ENCODE measurements at regions not wholly inside any gene's neighbourhood (a gene's known extent, or its start where the extent isn't known, plus 50 kb on each side); places are given as distances from the start of the nearest gene placed in this dataset.

DNA sequence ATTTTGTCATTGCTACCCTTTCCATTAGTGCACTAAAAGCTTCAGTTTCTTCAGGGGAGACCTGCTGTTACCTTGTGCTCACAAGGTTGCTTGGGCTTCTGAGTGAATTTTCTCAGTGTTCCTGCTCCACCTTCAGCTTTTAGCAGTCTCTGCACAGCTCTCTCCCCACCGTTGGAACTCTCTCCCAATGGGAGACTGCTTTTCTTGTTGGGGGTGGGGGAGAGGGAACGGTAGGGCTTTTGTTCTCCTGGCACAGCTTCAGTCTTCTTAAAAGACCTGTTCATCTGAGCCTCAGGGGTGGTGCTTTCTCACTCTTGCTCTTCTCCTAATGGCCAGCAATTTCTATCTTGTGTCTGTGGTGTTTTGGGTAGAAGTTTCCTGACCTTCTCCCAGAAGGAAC, 915.7 kb downstream of the EFNA5 start:
- no peak for DNase-seq (ENCODE audit: low read depth in 4 of 4, low spot score in 2 of 4)

DNA sequence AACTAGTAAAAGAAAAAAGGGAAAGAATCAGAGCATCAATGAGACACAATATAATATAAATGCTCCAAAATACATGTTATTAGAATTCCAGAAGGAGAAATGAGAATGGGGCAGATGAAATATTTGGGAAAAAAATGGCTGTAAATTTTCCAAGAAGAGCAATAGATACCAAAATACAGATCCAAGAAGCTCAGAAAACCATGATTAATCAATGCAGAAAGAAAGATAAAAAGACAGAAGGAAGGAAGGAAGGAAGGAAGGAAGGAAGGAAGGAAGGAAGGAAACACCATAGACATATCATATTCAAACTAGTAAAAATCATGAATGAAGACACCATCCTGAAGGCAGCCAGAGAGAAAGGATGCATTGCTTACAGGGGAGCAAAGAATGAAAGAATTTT, 920.9 kb downstream of the EFNA5 start:
- no peak for DNase-seq (ENCODE audit: low read depth in 4 of 4, low spot score in 2 of 4)

DNA sequence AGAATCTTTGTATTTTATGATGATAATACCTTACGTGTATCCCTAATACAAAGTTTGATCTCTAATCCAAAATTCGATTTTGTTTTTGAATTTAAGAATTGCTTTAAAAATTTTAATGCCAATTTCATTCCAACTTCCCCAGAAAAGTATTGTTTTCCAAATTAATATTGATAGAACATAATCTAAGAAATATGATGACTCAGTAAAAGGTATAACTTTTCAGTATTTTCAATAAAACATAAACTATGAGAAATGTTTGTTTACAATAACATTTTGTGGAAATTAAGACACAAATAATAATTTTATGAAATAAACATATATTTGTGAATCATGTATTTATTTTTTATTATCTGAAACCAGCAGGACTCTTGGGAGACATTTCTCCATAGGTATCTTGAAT, 931.6 kb downstream of the EFNA5 start:
- DNase-seq (ENCODE audit: low read depth in 4 of 4, low spot score in 2 of 4), result no peak

DNA sequence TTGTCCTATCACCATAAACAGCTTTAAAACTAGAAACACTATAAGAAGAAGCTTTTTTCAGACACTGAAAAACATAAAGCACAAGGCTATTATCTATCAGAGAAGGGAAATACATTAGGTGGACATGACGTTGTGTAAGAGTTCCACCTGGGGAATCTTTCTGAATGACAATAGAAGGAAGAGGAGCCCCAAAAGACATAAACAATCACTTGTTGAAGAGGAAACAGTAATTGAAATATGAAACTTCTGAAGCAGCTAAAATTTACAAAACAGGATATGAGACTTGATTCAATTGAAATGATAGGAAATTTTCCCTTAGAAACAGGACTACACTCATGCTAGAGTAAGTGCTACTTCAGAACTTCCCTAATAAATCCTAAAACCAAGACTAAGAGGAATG, 933.6 kb downstream of the EFNA5 start:
- DNase-seq (ENCODE audit: low read depth in 4 of 4, low spot score in 2 of 4), result no peak

DNA sequence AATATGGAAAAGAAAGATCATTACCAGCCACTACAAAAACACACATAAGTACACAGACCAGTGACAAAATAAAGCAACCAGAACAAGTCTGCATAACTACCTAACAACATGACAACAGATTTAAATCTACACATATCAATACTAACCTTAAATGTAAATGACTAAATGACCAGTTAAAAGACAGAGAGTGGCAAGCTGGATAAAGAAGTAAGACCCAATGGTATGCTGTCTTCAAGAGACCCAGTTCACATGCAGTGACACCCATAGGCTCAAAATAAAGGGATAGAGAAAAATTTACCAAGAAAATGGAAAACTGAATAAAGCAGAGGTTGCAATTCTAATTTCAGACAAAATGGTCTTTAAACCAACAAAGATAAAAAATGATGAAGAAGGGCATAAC, 938.1 kb downstream of the EFNA5 start:
- no peak for DNase-seq (ENCODE audit: low read depth in 4 of 4, low spot score in 2 of 4)

DNA sequence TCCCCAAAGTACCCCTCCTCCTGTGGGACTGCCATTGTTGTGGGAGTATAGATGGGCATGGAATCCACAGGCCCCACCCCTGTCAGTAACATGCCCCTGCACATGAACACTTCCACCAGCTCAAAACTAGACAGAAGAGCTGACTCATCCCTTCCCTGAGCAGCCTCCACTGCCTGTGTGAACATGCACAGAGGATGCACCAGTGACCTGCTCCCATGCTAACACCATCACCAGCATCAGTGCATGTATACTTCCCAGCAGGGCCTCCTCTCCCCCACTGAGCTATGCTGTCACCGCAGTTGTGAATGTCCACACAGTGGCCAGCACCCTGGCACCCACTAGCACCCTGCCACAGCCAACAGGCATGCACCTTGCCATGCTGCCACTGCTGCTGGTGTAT, 939.8 kb downstream of the EFNA5 start:
- no peak for DNase-seq (ENCODE audit: low read depth in 4 of 4, low spot score in 2 of 4)

DNA sequence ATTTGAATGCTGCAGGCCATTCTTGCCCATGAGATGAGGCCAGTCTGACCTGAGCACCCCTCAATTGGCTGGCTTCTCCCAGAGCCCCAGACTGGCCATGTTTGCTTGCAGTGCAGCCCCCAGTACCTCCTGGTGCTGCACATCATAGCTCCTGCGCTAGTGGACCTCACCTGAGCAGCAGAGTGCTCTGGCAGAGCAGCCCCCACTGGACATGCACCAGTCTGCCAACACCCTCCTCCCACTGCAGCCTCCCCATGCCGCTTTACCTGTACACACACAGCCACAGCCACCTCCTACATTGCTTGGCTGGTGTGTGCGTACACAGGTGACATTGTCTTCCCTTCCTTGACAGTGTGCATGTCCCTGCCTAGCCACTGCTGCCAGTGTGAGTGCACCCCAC, 940.2 kb downstream of the EFNA5 start:
- DNase-seq (ENCODE audit: low read depth in 4 of 4, low spot score in 2 of 4), result no peak

DNA sequence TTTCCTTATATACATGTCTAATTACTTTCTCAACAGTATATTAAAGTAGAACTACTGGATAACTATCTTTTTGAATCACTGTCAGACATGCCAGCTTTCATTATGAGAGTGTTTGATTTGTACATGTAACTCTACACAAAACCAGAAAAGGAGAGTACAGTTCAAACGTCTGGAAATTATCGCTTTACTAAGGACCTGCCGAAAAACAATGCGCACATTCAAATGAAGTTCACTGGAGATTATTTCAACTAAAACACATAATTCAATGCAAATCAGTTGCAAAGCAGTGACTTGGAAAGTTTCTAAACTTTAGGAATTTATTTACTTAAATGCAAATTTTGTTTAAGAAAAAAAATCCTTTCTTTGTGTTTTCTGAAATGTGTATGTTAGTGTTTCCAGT, 942.5 kb downstream of the EFNA5 start:
- DNase-seq (ENCODE audit: low read depth in 4 of 4, low spot score in 2 of 4), result no peak

DNA sequence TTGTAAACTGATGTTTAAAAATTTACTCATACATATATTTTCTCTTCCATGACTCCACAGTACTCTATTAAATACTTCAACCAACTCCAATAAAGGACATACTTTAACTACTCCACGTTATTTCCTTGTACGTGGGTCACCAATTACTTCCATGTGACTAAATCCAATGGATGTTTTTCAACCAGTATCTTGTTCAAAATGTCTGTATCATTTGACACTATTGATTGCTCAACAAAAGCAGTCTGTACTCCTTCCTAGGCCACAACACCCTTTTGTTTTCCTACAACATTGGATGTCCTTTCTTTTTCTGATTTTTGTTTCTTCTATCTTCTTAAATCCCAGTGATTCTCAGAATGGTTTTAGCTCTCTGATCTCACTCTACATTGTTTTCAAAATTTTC, 943.7 kb downstream of the EFNA5 start:
- no peak for DNase-seq (ENCODE audit: low read depth in 4 of 4, low spot score in 2 of 4)

DNA sequence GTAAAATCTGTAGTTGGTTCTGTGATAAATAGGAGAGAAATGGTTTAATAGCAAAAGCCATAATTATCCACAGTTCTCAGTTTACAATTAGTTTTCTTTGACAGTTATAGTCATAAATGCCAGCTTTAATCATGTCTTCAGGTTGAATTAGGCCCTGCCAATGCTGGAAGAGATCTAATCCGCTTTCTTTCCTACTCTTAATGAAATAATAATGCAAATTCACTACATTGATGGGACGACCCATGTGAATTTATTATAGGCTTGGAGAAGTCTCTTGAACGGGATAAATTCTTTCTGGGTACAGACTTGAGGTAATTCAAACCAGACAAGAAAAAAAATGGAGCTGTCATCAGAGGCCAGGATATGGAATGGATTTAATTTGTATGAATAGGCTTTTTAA, 950.4 kb downstream of the EFNA5 start:
- DNase-seq (ENCODE audit: low read depth in 4 of 4, low spot score in 2 of 4), result no peak

DNA sequence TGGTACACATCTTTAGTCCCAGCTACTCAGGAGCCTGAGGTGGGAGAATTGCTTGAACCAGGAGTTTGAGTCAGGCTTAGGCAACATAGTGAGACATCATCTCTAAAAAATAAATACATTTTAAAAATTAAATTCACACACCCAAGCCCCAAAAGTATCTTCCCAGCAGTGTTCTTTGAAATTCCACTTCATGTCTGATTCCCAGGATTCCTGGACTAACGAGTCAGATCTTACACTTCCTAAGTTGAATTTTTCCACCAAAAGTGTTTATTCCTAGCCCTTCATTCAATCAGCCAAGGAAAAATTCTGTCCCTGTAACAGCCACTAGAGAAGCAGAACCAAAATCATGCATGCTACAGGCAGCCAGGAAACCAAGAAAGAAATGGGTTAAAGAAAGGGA, 970.9 kb downstream of the EFNA5 start:
- DNase-seq (ENCODE audit: low read depth in 4 of 4, low spot score in 2 of 4), result no peak

DNA sequence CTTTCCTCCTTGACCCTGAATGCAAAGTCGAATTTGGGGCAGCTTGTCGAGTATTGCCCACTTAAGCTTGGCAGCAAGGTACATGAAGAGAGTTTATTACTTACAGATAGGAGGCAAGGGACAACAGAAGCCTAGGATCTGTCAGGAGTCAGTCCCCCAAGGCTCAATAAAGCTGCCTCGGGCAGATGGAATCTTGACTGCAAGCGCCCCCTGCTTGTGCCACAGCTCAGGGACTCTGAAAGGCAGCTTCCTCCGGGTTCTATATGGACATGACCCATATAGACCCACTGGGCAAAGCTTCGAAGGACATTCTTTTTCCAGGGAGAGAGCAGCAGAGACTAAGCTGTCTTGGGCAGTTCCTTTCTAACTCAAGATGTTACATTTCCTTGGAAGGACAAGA, 971.5 kb downstream of the EFNA5 start:
- no peak for DNase-seq (ENCODE audit: low read depth in 4 of 4, low spot score in 2 of 4)

DNA sequence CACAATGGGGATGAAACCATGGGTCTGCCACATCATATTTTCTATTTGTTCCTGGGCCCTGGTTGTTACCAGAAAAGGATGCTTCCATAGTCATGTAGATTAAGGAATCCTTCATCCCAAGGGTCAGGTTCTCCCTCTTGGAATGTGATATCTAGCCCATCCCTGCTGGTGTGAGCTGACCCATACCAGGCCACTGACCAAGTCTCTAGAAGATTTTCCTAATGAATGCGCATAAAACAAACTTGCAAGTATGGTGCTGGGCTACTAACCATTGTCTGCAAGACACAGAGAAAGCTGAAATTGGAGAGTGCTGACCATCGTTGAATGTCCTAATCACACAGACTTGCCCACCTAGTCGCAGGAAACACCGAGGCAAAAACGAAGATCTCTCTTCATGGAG, 972.6 kb downstream of the EFNA5 start:
- DNase-seq (ENCODE audit: low read depth in 4 of 4, low spot score in 2 of 4), result no peak

DNA sequence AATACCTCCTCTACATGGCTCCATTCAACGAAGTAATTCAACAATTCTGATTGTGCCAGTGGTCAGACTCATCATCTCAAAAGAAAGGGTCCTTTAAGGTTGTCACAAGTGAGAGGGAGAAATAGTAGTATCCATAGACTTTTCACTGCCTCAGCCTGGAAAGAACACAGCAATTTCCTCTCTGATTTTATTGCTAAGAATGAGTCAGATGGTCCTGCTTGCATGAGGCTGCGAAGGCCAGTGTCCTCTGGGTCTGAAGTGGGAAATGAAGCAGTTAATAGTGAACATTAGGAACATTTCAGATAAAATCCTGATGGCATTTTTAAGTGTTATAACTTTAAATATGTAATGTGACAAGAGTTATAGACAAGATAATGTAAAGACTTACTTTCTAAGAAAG, 979.0 kb downstream of the EFNA5 start:
- DNase-seq (ENCODE audit: low read depth in 4 of 4, low spot score in 2 of 4), result no peak

DNA sequence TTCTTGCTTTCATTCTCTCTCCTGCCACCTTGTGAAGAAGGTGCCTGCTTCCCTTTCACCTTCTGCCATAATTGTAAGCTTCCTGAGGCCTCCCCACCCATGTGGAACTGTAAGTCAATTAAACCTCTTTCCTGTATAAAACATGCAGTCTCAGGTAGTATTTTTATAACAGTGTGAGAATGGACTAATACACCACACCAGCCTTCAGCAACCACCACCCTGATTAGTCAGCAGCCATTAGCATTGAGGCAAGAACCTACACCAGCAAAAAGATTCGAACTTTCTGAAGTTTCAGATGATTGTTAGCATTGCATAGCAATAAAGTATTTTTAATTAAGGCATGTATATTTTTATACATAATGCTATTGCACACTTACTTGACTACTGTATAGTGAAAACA, 980.2 kb downstream of the EFNA5 start:
- no peak for DNase-seq (ENCODE audit: low read depth in 4 of 4, low spot score in 2 of 4)

DNA sequence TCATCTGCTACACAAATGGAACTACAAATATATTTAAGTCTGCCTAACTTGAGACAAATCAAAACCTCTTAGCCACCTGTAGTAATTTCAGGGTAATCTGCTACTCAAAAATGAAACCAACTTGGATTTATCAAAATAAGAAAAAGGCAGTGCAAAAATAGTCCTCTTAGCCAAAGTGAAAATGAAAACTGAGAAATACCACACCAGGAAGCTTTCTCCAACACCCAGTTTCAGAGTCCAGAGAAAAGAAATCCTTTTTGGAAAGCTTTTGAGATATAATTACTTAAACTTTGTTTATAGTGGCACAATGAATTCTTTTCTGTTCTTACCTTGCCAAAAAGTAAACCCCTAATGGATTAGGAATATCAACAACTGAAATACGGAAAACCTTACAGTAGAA, 990.4 kb downstream of the EFNA5 start:
- no peak for DNase-seq (ENCODE audit: low read depth in 4 of 4, low spot score in 2 of 4)

DNA sequence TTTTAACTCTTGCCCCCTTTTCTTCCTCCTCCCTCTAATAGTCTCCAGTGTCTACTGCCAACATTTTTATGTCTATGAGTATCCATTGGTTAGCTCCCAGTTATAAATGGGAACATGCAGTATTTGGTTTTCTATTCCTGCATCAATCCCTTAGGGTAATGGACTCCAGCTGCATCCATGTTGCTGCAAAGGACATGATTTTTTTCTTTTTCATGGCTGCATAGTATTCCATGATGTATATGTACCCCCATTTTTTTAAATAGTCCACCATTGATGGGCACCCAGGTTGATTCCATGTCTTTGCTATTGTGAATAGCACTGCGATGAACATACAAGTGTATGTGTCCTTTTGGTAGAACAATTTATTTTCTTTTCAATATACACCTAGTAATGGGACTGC, 993.7 kb downstream of the EFNA5 start:
- no peak for DNase-seq (ENCODE audit: low read depth in 4 of 4, low spot score in 2 of 4)

DNA sequence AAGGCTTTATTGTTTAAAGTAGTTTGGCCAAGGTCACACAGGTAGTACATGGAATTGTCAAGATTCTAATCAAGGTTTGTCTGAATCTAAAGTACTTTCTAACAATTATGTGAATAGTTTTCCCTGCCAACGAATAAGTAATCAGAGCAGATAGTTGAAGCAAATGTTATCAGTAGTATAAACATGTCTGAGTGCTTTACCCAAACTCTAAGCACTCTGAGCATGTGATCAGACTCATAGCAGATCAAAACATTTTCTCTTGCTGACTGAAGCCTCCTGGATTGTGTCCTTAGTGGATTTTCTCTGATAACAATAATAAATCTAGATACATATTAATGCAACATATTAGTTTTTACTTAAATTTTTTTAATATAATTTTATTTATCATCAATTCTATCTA, 995.0 kb downstream of the EFNA5 start:
- no peak for DNase-seq (ENCODE audit: low read depth in 4 of 4, low spot score in 2 of 4)

DNA sequence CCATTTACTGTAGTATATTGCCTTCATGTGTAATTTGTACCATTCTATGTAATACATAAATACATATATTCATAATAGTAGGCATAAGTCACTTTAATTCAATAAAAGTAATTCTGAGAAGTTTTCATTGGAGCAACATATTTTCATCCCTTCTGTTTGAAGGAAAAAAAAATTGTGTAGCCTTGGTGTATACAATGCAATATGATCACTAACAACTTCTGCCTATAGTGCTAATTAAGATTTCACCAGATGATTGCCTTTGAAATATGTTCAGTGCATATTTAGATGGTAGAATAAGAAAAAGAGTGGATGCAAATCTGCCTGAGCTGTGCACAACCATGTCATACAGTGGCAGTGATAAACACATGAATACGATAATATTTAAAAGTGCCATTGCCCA, 996.8 kb downstream of the EFNA5 start:
- DNase-seq (ENCODE audit: low read depth in 4 of 4, low spot score in 2 of 4), result no peak

DNA sequence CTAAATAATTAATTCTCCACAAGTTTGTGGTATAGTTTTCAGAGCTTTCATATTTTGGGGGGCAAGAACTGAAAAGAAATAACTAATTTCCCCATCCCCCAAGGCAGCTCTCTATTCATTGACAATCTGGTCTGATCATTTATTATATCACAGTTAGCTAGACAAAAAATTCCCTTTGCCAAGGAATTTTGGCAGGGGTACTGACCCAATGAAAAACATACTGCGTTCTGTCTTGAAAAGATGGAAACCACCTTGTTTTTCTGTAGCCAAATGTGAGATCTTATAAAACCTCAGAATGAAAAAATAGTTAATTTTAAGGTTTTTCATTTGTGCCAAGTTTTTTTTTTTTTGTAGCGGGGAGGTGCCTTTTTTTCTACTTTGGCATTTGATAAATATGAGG, 1008.9 kb downstream of the EFNA5 start:
- no peak for DNase-seq (ENCODE audit: low read depth in 4 of 4, low spot score in 2 of 4)

DNA sequence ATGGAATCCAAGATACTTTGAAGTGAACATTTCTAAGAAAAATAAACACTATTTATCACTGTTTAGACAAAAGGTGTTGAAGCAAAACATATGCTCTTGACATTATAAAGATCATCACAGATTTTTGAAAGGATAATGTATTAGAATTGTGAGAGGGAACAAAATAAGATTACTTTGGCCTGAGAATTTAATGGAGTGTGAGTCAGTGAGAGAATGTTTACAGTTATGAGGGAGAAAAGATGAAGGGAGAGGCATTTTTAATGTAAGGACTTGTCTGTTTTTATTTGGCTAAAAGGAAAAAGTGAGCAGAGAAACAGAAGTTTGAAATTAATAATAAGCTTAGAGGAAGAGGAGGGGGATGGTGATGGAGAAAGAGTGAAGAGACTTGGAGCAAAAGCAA, 1010.1 kb downstream of the EFNA5 start:
- DNase-seq (ENCODE audit: low read depth in 4 of 4, low spot score in 2 of 4), result no peak

DNA sequence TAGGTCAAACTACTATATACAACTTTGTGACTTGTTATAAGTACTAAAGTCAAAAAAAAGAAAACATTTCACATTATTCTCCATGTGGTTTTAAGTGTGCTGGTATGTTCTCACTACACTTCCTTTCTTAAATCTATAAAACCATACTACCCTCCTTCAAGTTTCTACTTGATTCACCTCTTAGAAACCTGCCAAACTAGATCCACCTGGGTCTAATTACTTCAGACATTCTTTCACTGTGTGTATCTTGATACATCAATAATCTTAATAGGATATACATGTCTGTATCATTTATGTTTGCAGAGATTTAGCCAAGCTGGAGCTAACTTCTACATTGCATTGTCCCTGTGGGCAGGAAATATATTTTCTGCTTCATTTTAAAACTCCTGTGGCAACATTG, 1012.6 kb downstream of the EFNA5 start:
- no peak for DNase-seq (ENCODE audit: low read depth in 4 of 4, low spot score in 2 of 4)

DNA sequence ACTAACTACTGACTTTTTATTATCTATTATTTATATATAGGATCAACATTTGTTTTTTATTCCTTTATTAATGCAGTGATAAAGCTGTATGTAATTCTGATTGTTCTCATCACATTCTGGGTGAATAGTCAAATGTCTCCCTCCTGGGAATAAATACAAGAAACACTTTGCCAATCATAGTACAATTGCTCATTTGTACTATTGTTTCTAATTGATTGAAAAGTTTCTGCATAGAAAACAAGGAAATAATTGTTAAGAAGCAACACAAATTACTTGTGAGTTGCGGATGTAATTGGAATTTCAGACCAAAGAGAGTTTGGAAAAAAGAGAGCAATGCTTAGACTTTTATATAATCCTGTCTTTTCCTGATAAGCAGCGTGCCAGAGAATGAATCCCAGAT, 1013.9 kb downstream of the EFNA5 start:
- no peak for DNase-seq (ENCODE audit: low read depth in 4 of 4, low spot score in 2 of 4)

DNA sequence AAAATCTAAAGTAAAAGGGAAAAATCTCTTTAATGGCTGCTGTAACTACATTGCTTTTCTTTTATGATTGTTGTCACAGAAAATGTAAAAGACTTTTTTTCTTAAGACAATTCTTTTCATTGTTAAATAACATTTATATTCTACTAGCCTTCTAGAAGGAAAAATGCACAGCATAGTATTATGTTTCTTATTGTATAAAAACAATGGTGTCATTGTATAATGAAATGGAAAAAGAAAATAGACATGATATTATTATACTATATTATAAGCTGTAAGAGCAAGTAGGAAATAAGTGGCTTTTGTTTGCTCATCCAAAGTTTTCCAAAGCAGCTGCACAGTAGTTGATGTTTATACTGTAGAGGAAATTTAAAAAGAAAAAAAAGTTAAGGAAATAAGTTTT, 1021.7 kb downstream of the EFNA5 start:
- no peak for DNase-seq (ENCODE audit: low read depth in 4 of 4, low spot score in 2 of 4)

All from left renal cortex interstitium (tissue), 4 donors.